ENCODE measurements at regions not wholly inside any gene's neighbourhood (a gene's known extent, or its start where the extent isn't known, plus 50 kb on each side); places are given as distances from the start of the nearest gene placed in this dataset.

DNA sequence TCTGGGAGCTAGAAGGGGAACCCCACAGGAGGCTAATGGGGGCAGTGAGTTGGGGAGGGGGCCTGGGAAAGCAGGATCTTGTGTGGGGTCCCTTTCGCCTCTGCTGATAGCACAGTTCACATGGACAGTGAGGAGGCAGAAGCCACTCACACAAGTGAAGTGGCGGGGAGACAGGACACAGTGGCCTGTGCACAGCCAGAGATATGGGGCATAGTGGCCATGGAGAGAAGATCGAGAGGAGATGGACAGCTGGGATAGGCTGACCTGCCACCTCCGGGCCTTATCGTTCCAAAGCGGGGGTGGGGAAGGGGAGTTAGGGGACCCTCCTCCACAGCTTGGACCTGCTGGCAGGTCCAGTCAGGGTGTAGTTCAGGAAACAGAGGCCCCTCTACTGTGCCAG is 69.8 kb upstream of the EDAR start:
- Histone ChIP-seq H2AFZ (replicated peaks; ENCODE audit: low read length, poor library complexity) (no peak overlapping the region), H3K14ac (replicated peaks; ENCODE audit: low read depth, low read length) (no peak overlapping the region), H3K9ac (ENCODE audit: low read depth, low read length) (no peak overlapping the region), H4K5ac (ENCODE audit: low read depth, low read length) (no peak overlapping the region), H2BK15ac (ENCODE audit: low read depth, low read length) (no peak overlapping the region), H3K9me1 (ENCODE audit: insufficient read depth, low read length) (no peaks in the 10 kb centered on the region), H2AK5ac (ENCODE audit: low read depth, low read length) (no peak overlapping the region), H2BK5ac (ENCODE audit: low read depth, low read length, poor library complexity, severe bottlenecking) (no peak overlapping the region), H4K20me1 (ENCODE audit: insufficient read depth, low read length) (no peaks in the 10 kb centered on the region), H2AK9ac (replicated peaks; ENCODE audit: low read depth, low read length, poor library complexity) (no peak overlapping the region), H3K4me1 (ENCODE audit: control insufficient read depth, insufficient read depth, low read length) (no peaks in the 10 kb centered on the region), H3K27me3 (ENCODE audit: control insufficient read depth, insufficient read depth, low read length) (peaks cover 49% of the 10 kb centered on the region), H3K79me1 (ENCODE audit: low read depth in 1 of 2, low read length in 2 of 2) (no peaks in the 10 kb centered on the region), H3K27ac (ENCODE audit: insufficient read depth, low read length) (no peak overlapping the region), H3K9me3 (ENCODE audit: control insufficient read depth, insufficient read depth, low read length) (no peaks in the 10 kb centered on the region), H3K4me3 (ENCODE audit: insufficient read depth, low read depth, low read length) (no peak overlapping the region), H3K4ac (ENCODE audit: low read depth, low read length) (no peak overlapping the region), H3K36me3 (ENCODE audit: control insufficient read depth, insufficient read depth, low read length) (no peaks in the 10 kb centered on the region), H4K8ac (ENCODE audit: low read depth in 2 of 2, low read length in 2 of 2) (no peak overlapping the region), H2BK120ac (ENCODE audit: low read depth, low read length) (no peak overlapping the region), H4K91ac (ENCODE audit: insufficient read depth, low read depth, low read length) (no peak overlapping the region), H3K23ac (ENCODE audit: low read depth, low read length) (no peak overlapping the region), H2BK20ac (ENCODE audit: low read depth, low read length) (no peak overlapping the region), H3K56ac (ENCODE audit: extremely low read depth, insufficient read depth, low read length) (no peak overlapping the region), H3K18ac (ENCODE audit: low read depth, low read length) (no peak overlapping the region), H3K4me2 (ENCODE audit: low read depth, low read length) (no peak overlapping the region)
- ChIA-PET POLR2A (ENCODE audit: unreplicated experiment) (no interaction called here), CTCF (no interaction called here)
- in situ Hi-C loops (cut with MboI; ENCODE audit: low sequenced_read_pairs) (no loop called here), dilution Hi-C loops (cut with HindIII; ENCODE audit: low sequenced_read_pairs, unreplicated experiment) (no loop called here), intact Hi-C loops (cut with micrococcal nuclease) (no loop called here)
- TF ChIP-seq SMC3 (IDR thresholded peaks at IDR 0.05; ENCODE audit: low read depth, low read length): no peak
- TF ChIP-seq, protein P1, sequence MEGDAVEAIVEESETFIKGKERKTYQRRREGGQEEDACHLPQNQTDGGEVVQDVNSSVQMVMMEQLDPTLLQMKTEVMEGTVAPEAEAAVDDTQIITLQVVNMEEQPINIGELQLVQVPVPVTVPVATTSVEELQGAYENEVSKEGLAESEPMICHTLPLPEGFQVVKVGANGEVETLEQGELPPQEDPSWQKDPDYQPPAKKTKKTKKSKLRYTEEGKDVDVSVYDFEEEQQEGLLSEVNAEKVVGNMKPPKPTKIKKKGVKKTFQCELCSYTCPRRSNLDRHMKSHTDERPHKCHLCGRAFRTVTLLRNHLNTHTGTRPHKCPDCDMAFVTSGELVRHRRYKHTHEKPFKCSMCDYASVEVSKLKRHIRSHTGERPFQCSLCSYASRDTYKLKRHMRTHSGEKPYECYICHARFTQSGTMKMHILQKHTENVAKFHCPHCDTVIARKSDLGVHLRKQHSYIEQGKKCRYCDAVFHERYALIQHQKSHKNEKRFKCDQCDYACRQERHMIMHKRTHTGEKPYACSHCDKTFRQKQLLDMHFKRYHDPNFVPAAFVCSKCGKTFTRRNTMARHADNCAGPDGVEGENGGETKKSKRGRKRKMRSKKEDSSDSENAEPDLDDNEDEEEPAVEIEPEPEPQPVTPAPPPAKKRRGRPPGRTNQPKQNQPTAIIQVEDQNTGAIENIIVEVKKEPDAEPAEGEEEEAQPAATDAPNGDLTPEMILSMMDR (conservative IDR thresholded peaks at IDR 0.05; ENCODE audit: low read depth, low read length): no peak
- TF ChIP-seq RCOR1 (IDR thresholded peaks at IDR 0.05; ENCODE audit: insufficient replicate concordance, low read length): no peak
- no peak for TF ChIP-seq USF2 (IDR thresholded peaks at IDR 0.05; ENCODE audit: low read depth, low read length)
- no peak for TF ChIP-seq BHLHE40 (IDR thresholded peaks at IDR 0.05; ENCODE audit: low read depth, low read length)
- TF ChIP-seq RFX5 (IDR thresholded peaks at IDR 0.05; ENCODE audit: low read depth, low read length): no peak
- TF ChIP-seq POLR2A (IDR thresholded peaks at IDR 0.05; ENCODE audit: low read depth, low read length): no peak
- TF ChIP-seq CEBPB (IDR thresholded peaks at IDR 0.05; ENCODE audit: low read depth, low read length): no peak
- TF ChIP-seq CHD1 (IDR thresholded peaks at IDR 0.05; ENCODE audit: low read depth, low read length): no peak
- no peak for TF ChIP-seq FOS (IDR thresholded peaks at IDR 0.05; ENCODE audit: low read depth, low read length)
- no peak for TF ChIP-seq ELK1 (IDR thresholded peaks at IDR 0.05; ENCODE audit: borderline replicate concordance, low read depth, low read length)
- TF ChIP-seq MAFK (IDR thresholded peaks at IDR 0.05; ENCODE audit: low read depth, low read length): no peak
- no peak for TF ChIP-seq MAZ (IDR thresholded peaks at IDR 0.05; ENCODE audit: borderline replicate concordance, low read depth, low read length)
- TF ChIP-seq NFE2L2 (IDR thresholded peaks at IDR 0.05; ENCODE audit: low read depth, low read length): no peak
- TF ChIP-seq RAD21 (IDR thresholded peaks at IDR 0.05; ENCODE audit: low read length): no peak
- 93% methylated on average over 3 of the region's 6 CpGs; no CpG with 5 or more reads in 1 of the 2 experiments for WGBS, 2 experiments (ENCODE audit: extremely low coverage in 2 of 2, insufficient read length in 1 of 2)
- no peak for ATAC-seq (ENCODE audit: low read depth)
- DNase-seq: no peak
- no TSS peak for BruUV-seq (replicated peaks)

Data from IMR-90 (cell line).